CD4-positive, alpha-beta T cell treated with Interleukin-17A for 1 hour (primary cell): ENCODE measurements at regions not wholly inside any gene's neighbourhood (a gene's known extent, or its start where the extent isn't known, plus 50 kb on each side); places are given as distances from the start of the nearest gene placed in this dataset.
"Not testable (repeated sequence)": the region's sequence is repeated elsewhere in the genome, so short reads cannot be mapped to it uniquely, and the experiment has no call there.

Experiments
- DNase-seq: peaks from one replicate; pipeline ENCODE4 v3.0.0-alpha.2; 2020

GRCh38 chr19:22545751-22546150 is 88.4 kb upstream of the ZNF492 start:
- DNase-seq: peak; percentile 17

GRCh38 chr19:22533761-22534160 is 100.4 kb upstream of the ZNF492 start:
- DNase-seq: no peak

GRCh38 chr19:22532388-22533300 is 101.5 kb upstream of the ZNF492 start:
- DNase-seq: no peak

DNA sequence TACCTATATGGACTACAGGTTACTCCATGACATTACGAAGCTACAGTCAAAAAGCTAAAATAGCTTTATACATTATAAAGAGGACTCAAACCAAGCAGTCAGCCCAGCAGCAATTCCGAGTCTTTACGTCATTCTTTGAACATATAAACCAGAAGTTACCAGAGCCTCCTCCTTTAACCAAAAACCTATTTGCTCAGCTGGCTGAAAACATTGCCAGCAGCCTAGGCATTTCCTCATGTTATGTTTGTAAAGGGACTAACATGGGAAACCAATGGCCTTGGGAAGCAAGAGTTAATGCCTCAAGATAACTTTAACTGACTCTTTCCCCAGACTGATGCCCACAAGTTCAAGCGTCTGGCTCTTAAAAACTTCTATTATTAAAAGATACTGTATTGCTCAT is 104.1 kb upstream of the ZNF492 start:
- DNase-seq: no peak

DNA sequence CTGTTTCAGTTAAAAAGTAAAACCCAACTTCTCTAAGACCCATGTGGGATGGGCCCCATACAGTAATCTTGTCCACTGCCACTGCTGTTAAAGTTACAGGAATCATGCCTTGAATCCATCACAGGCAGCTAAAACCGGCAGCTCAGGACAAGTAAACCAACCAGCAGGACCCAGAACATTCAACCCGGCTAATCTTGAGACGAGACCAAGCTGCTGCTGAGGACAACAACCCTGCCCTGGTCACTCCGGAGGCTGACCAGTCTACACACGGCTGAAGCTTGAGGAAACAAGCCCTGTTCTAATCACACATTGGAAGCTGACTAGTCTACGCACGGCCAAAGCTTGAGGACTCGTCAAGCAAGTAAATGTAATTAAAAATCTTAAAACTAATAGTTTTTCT is 105.2 kb upstream of the ZNF492 start:
- no peak for DNase-seq

GRCh38 chr19:22527554-22527953 is 105.4 kb upstream of the ZNF98 start:
- no peak for DNase-seq

DNA sequence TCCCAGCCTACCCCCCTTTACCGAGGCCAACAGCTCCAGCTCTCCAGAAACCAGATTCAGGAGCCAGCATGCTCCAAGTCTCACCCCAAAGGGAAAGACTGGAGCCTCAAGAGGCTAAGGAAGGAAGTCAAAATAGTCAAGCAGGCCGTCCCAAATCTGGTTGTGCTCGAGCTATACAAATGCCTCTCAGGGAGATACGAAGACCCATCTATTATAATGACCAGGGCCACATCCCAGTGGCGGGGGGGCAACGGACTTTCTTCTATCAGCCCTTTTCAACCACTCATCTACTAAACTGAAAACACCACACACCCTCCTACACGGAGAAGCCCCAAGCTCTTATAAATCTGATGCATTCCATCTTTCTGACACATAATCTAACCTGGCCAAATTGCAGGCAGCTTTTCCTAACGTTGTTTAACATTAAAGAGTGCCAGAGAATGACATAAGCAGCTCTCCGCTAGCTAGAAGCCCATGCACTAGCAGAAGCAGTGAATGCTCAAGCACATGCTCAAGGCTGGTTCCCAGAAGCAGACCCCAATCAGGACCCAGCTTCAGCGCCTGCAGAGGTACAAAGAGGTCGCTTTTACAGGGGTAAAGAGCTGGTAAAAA is 104.6 kb upstream of the ZNF98 start:
- no peak for DNase-seq

- no peak for DNase-seq
These were observed 101.8 kb upstream of the ZNF98 start for GRCh38 chr19:22523940-22524339.

GRCh38 chr19:22519562-22519961 is 97.4 kb upstream of the ZNF98 start:
- DNase-seq: not testable (repeated sequence)

- DNase-seq: no peak
These were observed 97.0 kb upstream of the ZNF98 start for GRCh38 chr19:22519152-22519551.

DNA sequence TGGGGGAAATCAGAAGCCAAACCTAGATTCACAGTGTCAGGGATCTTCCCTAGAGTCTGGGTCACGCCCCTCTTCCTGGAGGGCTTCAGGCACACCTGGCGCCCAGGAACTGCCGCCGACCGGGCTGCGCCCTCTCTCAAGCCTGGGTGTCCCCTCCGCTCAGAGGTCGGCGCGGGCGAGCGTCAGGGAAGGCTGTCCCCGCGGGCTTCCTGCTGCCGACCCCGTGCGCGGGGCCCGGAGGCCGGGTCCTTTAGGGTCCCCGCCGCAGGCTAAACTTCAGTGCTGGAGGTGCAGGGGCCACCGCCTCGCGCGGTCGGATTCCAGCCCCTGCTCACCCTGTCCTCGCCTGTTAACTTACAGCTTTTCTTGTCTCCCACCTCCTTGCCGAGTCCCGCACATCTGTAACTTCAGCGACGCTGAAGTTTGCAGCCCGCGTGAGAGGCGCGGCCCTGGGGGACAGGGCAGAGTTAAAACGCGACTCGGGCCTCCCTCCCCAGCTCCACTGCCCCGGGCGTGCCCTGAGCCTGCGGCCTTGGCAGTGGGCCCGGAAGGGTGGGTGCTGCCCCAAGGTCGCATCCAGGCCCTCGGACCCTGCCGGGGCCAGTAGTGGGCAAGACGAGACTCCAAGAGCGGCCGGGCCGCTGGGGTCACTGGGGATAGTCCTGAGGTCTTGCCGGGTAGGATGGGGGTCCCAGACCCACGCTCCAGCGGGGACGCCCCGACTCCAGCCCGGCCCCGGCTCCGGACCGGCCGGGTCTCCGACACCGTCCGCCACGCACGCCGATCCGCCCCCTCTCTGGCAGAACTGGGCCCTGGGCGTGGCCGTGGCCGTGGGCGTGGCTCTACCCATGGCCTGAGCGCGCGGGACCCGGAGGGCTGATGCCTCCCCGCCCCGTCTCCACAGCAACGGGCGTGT is 95.6 kb upstream of the ZNF98 start:
- no peak for DNase-seq

DNA sequence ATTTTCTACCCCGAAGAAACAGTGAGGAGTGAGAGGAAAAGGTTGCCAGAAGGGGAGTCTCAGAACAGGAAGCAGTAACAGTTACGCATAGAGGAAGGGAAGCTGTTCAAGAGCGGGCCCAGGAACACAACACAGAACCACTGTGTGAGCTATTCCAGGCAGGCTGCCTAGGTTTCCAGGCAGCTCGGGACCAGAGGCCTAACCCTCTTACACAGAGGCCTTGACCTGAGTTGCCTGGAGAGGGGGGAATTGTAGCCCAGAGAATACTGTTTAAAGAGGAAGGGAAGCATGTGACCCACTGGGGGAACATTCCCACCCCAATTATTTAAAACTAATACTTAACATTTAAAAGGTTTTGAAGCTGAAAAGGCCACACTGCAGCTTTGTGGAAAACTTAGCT is 93.3 kb upstream of the ZNF98 start:
- no peak for DNase-seq

DNA sequence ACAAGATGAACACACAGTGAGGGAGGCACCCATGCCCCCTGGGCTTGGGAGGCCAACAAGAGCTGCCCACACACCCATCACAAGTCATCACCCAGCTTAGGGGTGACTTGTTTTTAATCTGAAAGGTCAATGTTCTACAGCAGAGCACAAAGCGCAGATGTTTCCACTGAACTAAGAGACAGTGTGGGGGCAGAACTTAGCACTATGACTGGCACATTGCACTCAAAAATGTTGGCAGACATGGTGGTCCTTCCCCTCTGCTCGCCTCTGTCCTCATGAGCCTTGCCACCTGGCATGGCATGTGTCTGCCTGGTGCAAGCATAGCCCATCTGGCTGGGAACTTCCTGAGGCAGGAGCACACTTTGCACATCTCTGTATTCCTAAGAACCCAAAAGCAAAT is 81.4 kb upstream of the ZNF98 start:
- DNase-seq: no peak

- DNase-seq: no peak
These were observed 80.6 kb upstream of the ZNF98 start for GRCh38 chr19:22502766-22503165.

GRCh38 chr19:22498831-22499430 is 76.8 kb upstream of the ZNF98 start:
- DNase-seq: not testable (repeated sequence)

DNA sequence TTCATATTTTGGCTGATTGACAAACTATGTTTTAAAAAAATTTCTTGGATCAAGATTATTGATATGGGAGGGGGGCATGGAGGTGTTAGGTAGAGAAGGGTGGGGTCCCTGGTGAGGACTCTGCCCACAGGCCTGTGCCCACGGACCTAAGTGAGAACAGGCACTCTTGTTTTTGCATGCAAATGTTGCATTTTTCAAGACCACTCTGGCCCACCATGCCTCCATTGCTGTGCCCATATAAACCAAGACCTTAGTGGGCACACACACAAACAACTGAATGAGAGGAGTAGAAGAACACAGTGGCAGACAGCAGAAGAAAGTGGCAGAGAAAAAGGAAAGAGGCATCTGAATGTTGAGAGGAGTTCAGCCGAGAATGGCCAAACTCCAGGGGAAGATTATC is 69.6 kb upstream of the ZNF98 start:
- no peak for DNase-seq

GRCh38 chr19:22483514-22483913 is 61.4 kb upstream of the ZNF98 start:
- DNase-seq: not testable (repeated sequence)

GRCh38 chr19:22472180-22472637 is 50.1 kb upstream of the ZNF98 start:
- no peak for DNase-seq
